ENCODE measurements at regions not wholly inside any gene's neighbourhood (a gene's known extent, or its start where the extent isn't known, plus 50 kb on each side); places are given as distances from the start of the nearest gene placed in this dataset.

- Histone ChIP-seq H3K9me3 (no peaks in the 10 kb centered on the region), H3K27me3 (replicated peaks; ENCODE audit: insufficient read depth) (no peaks in the 10 kb centered on the region), H3K36me3 (no peaks in the 10 kb centered on the region), H3K4me3 (no peak overlapping the region), H3K4me1 (replicated peaks) (no peaks in the 10 kb centered on the region), H3K27ac (no peak overlapping the region)
- TF ChIP-seq POLR2A (IDR thresholded peaks at IDR 0.05), result no peak
- TF ChIP-seq, protein P1, sequence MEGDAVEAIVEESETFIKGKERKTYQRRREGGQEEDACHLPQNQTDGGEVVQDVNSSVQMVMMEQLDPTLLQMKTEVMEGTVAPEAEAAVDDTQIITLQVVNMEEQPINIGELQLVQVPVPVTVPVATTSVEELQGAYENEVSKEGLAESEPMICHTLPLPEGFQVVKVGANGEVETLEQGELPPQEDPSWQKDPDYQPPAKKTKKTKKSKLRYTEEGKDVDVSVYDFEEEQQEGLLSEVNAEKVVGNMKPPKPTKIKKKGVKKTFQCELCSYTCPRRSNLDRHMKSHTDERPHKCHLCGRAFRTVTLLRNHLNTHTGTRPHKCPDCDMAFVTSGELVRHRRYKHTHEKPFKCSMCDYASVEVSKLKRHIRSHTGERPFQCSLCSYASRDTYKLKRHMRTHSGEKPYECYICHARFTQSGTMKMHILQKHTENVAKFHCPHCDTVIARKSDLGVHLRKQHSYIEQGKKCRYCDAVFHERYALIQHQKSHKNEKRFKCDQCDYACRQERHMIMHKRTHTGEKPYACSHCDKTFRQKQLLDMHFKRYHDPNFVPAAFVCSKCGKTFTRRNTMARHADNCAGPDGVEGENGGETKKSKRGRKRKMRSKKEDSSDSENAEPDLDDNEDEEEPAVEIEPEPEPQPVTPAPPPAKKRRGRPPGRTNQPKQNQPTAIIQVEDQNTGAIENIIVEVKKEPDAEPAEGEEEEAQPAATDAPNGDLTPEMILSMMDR (IDR thresholded peaks at IDR 0.05), result no peak
- no peak for TF ChIP-seq POLR2AphosphoS5 (IDR thresholded peaks at IDR 0.05)
- DNase-seq (ENCODE audit: low spot score), result no peak
- WGBS, result 79% methylated on average over 5 of the region's 5 CpGs
- intact Hi-C loops (cut with DNase I), result no loop called here
These were observed 519.8 kb upstream of the MDFIC2 start for GRCh38 chr3:70832089-70832833.

GRCh38 chr3:70829092-70829491 is 516.7 kb upstream of the MDFIC2 start:
- DNase-seq (ENCODE audit: low spot score), result no peak
- intact Hi-C loops (cut with DNase I), result no loop called here
- Histone ChIP-seq H3K4me1 (replicated peaks) (no peaks in the 10 kb centered on the region), H3K4me3 (no peak overlapping the region), H3K27me3 (replicated peaks; ENCODE audit: insufficient read depth) (no peaks in the 10 kb centered on the region), H3K36me3 (no peaks in the 10 kb centered on the region), H3K27ac (no peak overlapping the region), H3K9me3 (no peaks in the 10 kb centered on the region)
- TF ChIP-seq POLR2A (IDR thresholded peaks at IDR 0.05) (no peak), POLR2AphosphoS5 (IDR thresholded peaks at IDR 0.05) (no peak)
- TF ChIP-seq, protein P1 (IDR thresholded peaks at IDR 0.05), result no peak
- 80% methylated on average over 6 of the region's 6 CpGs for WGBS

GRCh38 chr3:70824773-70825172 is 512.3 kb upstream of the MDFIC2 start:
- TF ChIP-seq, protein P1 (IDR thresholded peaks at IDR 0.05), result no peak
- TF ChIP-seq POLR2AphosphoS5 (IDR thresholded peaks at IDR 0.05) (no peak), POLR2A (IDR thresholded peaks at IDR 0.05) (no peak)
- no peaks in the 10 kb centered on the region for H3K27me3 ChIP-seq (replicated peaks; ENCODE audit: insufficient read depth)
- H3K36me3 ChIP-seq, result no peaks in the 10 kb centered on the region
- no peak overlapping the region for H3K27ac ChIP-seq
- no peak for DNase-seq (ENCODE audit: low spot score)
- WGBS, result 54% methylated on average over 1 of the region's 1 CpG
- H3K4me3 ChIP-seq, result no peak overlapping the region
- intact Hi-C loops (cut with DNase I), result no loop called here
- H3K4me1 ChIP-seq (replicated peaks), result no peaks in the 10 kb centered on the region
- H3K9me3 ChIP-seq, result no peaks in the 10 kb centered on the region

DNA sequence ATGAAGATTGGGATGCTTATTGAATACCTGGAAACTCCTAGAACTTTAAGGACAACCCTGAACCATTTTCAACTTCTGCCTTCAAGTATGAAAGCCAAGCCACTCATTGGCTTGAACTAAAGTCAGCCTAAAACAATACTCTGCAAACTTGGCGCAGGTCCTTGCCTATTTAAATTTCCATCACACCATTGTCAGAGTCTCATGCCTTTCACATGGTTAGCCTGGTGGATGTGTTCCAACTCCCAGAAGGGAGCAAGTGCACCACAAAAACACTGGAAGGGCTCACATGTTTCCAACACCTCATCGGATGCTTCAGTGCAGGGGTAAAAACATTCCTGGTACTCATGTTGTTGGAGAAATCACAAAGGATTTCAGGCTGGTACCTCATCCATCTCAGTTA is 511.6 kb upstream of the MDFIC2 start:
- no peak for TF ChIP-seq POLR2AphosphoS5 (IDR thresholded peaks at IDR 0.05)
- TF ChIP-seq, protein P1 (IDR thresholded peaks at IDR 0.05), result no peak
- no peak for TF ChIP-seq POLR2A (IDR thresholded peaks at IDR 0.05)
- no peaks in the 10 kb centered on the region for H3K4me1 ChIP-seq (replicated peaks)
- H3K9me3 ChIP-seq, result no peaks in the 10 kb centered on the region
- no peaks in the 10 kb centered on the region for H3K27me3 ChIP-seq (replicated peaks; ENCODE audit: insufficient read depth)
- H3K4me3 ChIP-seq, result no peak overlapping the region
- DNase-seq (ENCODE audit: low spot score), result no peak
- WGBS, result 84% methylated on average over 2 of the region's 2 CpGs
- H3K36me3 ChIP-seq, result no peaks in the 10 kb centered on the region
- H3K27ac ChIP-seq, result no peak overlapping the region
- intact Hi-C loops (cut with DNase I), result no loop called here

DNA sequence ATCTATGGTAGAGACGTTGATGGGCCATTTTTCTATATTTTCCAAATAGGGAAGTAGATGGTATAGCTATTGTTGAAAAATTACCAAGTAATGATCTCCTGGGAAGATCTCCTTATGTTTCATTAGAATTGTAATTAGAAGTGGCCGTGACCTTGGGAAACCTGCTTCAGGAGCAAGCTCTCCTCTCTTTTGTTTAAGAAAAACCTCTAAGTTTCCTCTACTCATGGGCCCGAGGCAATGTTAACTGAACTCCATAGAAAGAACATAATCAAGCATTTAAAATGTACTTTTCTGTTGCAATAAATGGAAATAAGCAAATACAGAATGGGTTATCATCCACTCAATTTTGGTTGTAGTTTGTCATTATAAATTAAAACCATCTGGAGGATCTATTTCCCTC is 511.2 kb upstream of the MDFIC2 start:
- Histone ChIP-seq H3K27ac (no peak overlapping the region), H3K27me3 (replicated peaks; ENCODE audit: insufficient read depth) (no peaks in the 10 kb centered on the region), H3K4me3 (no peak overlapping the region), H3K4me1 (replicated peaks) (no peaks in the 10 kb centered on the region), H3K9me3 (no peaks in the 10 kb centered on the region), H3K36me3 (no peaks in the 10 kb centered on the region)
- no peak for DNase-seq (ENCODE audit: low spot score)
- TF ChIP-seq POLR2A (IDR thresholded peaks at IDR 0.05) (no peak), POLR2AphosphoS5 (IDR thresholded peaks at IDR 0.05) (no peak)
- TF ChIP-seq, protein P1 (IDR thresholded peaks at IDR 0.05), result no peak
- intact Hi-C loops (cut with DNase I), result no loop called here
- 85% methylated on average over 3 of the region's 3 CpGs for WGBS
